GM12864 (cell line): ENCODE measurements at regions not wholly inside any gene's neighbourhood (a gene's known extent, or its start where the extent isn't known, plus 50 kb on each side); places are given as distances from the start of the nearest gene placed in this dataset.
A peak's percentile ranks its signal among the peaks of the same experiment; 100 is the strongest.
"Not testable (repeated sequence)": the region's sequence is repeated elsewhere in the genome, so short reads cannot be mapped to it uniquely, and the experiment has no call there.

Experiments used
- DNase-seq: peaks from one replicate; pipeline ENCODE4 v3.0.0-alpha.2; 2011; ENCODE audit warnings: low read depth
- H3K4me3 ChIP-seq: 2 replicates; pipeline ENCODE4 v1.5.1; 2011; ENCODE audit warnings: mild to moderate bottlenecking, low read depth, low read length, control low read depth
- CTCF ChIP-seq: IDR thresholded peaks from 2 replicates; pipeline ENCODE4 v1.5.1; 2011; ENCODE audit warnings: low read depth, mild to moderate bottlenecking, moderate library complexity, low read length, control low read depth, inconsistent platforms; ENCODE audit errors: missing control alignments

- no peak for DNase-seq
- no peak for TF ChIP-seq CTCF
- H3K4me3 ChIP-seq, result no peak overlapping the region
These were observed 141.0 kb downstream of the MTNR1A start for GRCh38 chr4:186414390-186414789.

- no peak for TF ChIP-seq CTCF
- no peak overlapping the region for H3K4me3 ChIP-seq
- DNase-seq, result no peak
These were observed 140.0 kb downstream of the F11 start for GRCh38 chr4:186405957-186406356.

- TF ChIP-seq CTCF, result no peak
- H3K4me3 ChIP-seq, result no peak overlapping the region
- DNase-seq, result no peak
These were observed 138.7 kb downstream of the F11 start for GRCh38 chr4:186404562-186405134.

- no peak overlapping the region for H3K4me3 ChIP-seq
- TF ChIP-seq CTCF, result no peak
- no peak for DNase-seq
These were observed 134.7 kb downstream of the F11 start for GRCh38 chr4:186400676-186401075.

- no peak overlapping the region for H3K4me3 ChIP-seq
- DNase-seq, result no peak
- TF ChIP-seq CTCF, result no peak
These were observed 126.0 kb downstream of the F11 start for GRCh38 chr4:186392017-186392416.

- H3K4me3 ChIP-seq, result not testable (repeated sequence)
- DNase-seq, result peak; percentile 2
These were observed 118.3 kb downstream of the F11 start for GRCh38 chr4:186384328-186384727.

- DNase-seq, result no peak
- no peak for TF ChIP-seq CTCF
- H3K4me3 ChIP-seq, result no peak overlapping the region
These were observed 102.3 kb downstream of the F11 start for GRCh38 chr4:186368281-186368680.

- peak; percentile 5 for TF ChIP-seq CTCF
- no peak for DNase-seq
- no peak overlapping the region for H3K4me3 ChIP-seq
These were observed 100.3 kb downstream of the F11 start for GRCh38 chr4:186366326-186366725.
